ENCODE measurements at regions not wholly inside any gene's neighbourhood (a gene's known extent, or its start where the extent isn't known, plus 50 kb on each side); places are given as distances from the start of the nearest gene placed in this dataset.

GRCh38 chr7:10855583-10855982 lies 118.1 kb upstream of the PHF14 start:
- no peak for TF ChIP-seq CTCF (conservative IDR thresholded peaks at IDR 0.05)
- no peak overlapping the region for H3K27ac ChIP-seq

GRCh38 chr7:10860516-10860915 lies 113.2 kb upstream of the PHF14 start:
- no peak for TF ChIP-seq CTCF (conservative IDR thresholded peaks at IDR 0.05)
- no peak overlapping the region for H3K27ac ChIP-seq

GRCh38 chr7:10863476-10863875 lies 110.2 kb upstream of the PHF14 start:
- no peak for TF ChIP-seq CTCF (conservative IDR thresholded peaks at IDR 0.05)

GRCh38 chr7:10874666-10875065 lies 99.0 kb upstream of the PHF14 start:
- no peak overlapping the region for H3K27ac ChIP-seq
- TF ChIP-seq CTCF (conservative IDR thresholded peaks at IDR 0.05): no peak

More at GRCh38 chr7:10863476-10863875, 110.2 kb upstream of the PHF14 start:
- no peak overlapping the region for H3K27ac ChIP-seq

- no peak overlapping the region for H3K27ac ChIP-seq
These were observed 98.6 kb upstream of the PHF14 start for GRCh38 chr7:10875080-10875479.

GRCh38 chr7:10888861-10889260 lies 84.8 kb upstream of the PHF14 start:
- no peak overlapping the region for H3K27ac ChIP-seq
- TF ChIP-seq CTCF (conservative IDR thresholded peaks at IDR 0.05): no peak

More at GRCh38 chr7:10875080-10875479, 98.6 kb upstream of the PHF14 start:
- no peak for TF ChIP-seq CTCF (conservative IDR thresholded peaks at IDR 0.05)

- peak; percentile 88 for TF ChIP-seq CTCF (conservative IDR thresholded peaks at IDR 0.05)
These were observed 84.3 kb upstream of the PHF14 start for GRCh38 chr7:10889266-10889898.

More at GRCh38 chr7:10889266-10889898, 84.3 kb upstream of the PHF14 start:
- H3K27ac ChIP-seq: no peak overlapping the region
